IMR-90 (cell line): ENCODE measurements at regions not wholly inside any gene's neighbourhood (a gene's known extent, or its start where the extent isn't known, plus 50 kb on each side); places are given as distances from the start of the nearest gene placed in this dataset.

Experiments
- ATAC-seq: fragments of 200-7000 bp; cut with Tn5 transposase; 2 replicates; pipeline ENCODE4 v1.9.1; 2020; ENCODE audit warnings: low read depth, mild to moderate bottlenecking, moderate library complexity
- BruUV-seq: library from RNA; stranded (reverse); fragments of 400-500 nt; replicated peaks from 2 replicates; lab custom pipeline; 2021; lab: Mats Ljungman, UMichigan
- CTCF ChIA-PET: fragments of 300-600 bp; formaldehyde crosslinking; extraction: SDS; loops from one replicate; lab custom pipeline; 2021; ENCODE audit warnings: antibody characterized with exemption; lab: Yijun Ruan, JAX
- POLR2A ChIA-PET: fragments of 300-600 bp; sonication (Branson Sonifier 250); formaldehyde crosslinking; loops from one replicate; lab custom pipeline; 2022; ENCODE audit warnings: antibody characterized with exemption; ENCODE audit not compliant: unreplicated experiment; lab: Charles Lee
- DNase-seq: peaks from one replicate; pipeline ENCODE4 v3.0.0; 2013
- H2AFZ ChIP-seq: replicated peaks from 2 replicates; pipeline ENCODE3; 2013; ENCODE audit warnings: low read length, mild to moderate bottlenecking; ENCODE audit not compliant: poor library complexity
- H2AK5ac ChIP-seq: 2 replicates; pipeline ENCODE4 v1.6.1; 2013; ENCODE audit warnings: low read depth, low read length, inconsistent platforms
- H2AK9ac ChIP-seq: replicated peaks from 2 replicates; pipeline ENCODE3; 2013; ENCODE audit warnings: mild to moderate bottlenecking, low read depth, low read length, moderate library complexity; ENCODE audit not compliant: poor library complexity
- H2BK120ac ChIP-seq: 2 replicates; pipeline ENCODE4 v1.6.1; 2013; ENCODE audit warnings: low read depth, low read length, inconsistent platforms
- H2BK15ac ChIP-seq: 3 replicates; pipeline ENCODE4 v1.6.1; 2013; ENCODE audit warnings: low read depth, low read length, inconsistent platforms
- H2BK20ac ChIP-seq: 2 replicates; pipeline ENCODE4 v1.6.1; 2013; ENCODE audit warnings: low read depth, mild to moderate bottlenecking, inconsistent platforms, low read length, moderate library complexity
- H2BK5ac ChIP-seq: 2 replicates; pipeline ENCODE4 v1.6.1; 2013; ENCODE audit warnings: mild to moderate bottlenecking, low read depth, low read length, inconsistent platforms; ENCODE audit not compliant: poor library complexity, severe bottlenecking
- H3K14ac ChIP-seq: replicated peaks from 2 replicates; pipeline ENCODE4 v1.6.1; 2013; ENCODE audit warnings: low read depth, low read length, inconsistent platforms
- H3K18ac ChIP-seq: 2 replicates; pipeline ENCODE4 v1.6.1; 2013; ENCODE audit warnings: low read depth, low read length, control low read depth
- H3K23ac ChIP-seq: 2 replicates; pipeline ENCODE4 v1.6.1; 2013; ENCODE audit warnings: low read depth, low read length, inconsistent platforms
- H3K27ac ChIP-seq: 2 replicates; pipeline ENCODE4 v1.5.1; 2013; ENCODE audit warnings: mild to moderate bottlenecking, control low read depth, low read length; ENCODE audit not compliant: insufficient read depth
- H3K27me3 ChIP-seq: 2 replicates; pipeline ENCODE4 v1.6.1; 2013; ENCODE audit warnings: low read length; ENCODE audit not compliant: control insufficient read depth, insufficient read depth
- H3K36me3 ChIP-seq: 2 replicates; pipeline ENCODE4 v1.6.1; 2013; ENCODE audit warnings: low read length, mixed read lengths; ENCODE audit not compliant: control insufficient read depth, insufficient read depth
- H3K4ac ChIP-seq: 2 replicates; pipeline ENCODE4 v1.6.1; 2013; ENCODE audit warnings: low read depth, low read length, inconsistent platforms
- H3K4me1 ChIP-seq: 2 replicates; pipeline ENCODE4 v1.6.1; 2013; ENCODE audit warnings: low read length, mixed read lengths; ENCODE audit not compliant: control insufficient read depth, insufficient read depth
- H3K4me2 ChIP-seq: 2 replicates; pipeline ENCODE4 v1.6.1; 2013; ENCODE audit warnings: low read depth, mild to moderate bottlenecking, control low read depth, low read length, moderate library complexity
- H3K4me3 ChIP-seq: 2 replicates; pipeline ENCODE4 v1.5.1; 2013; ENCODE audit warnings: low read depth, mild to moderate bottlenecking, control low read depth, low read length, moderate library complexity; ENCODE audit not compliant: insufficient read depth
- H3K56ac ChIP-seq: 2 replicates; pipeline ENCODE4 v1.6.1; 2013; ENCODE audit warnings: low read length, inconsistent platforms; ENCODE audit not compliant: insufficient read depth; ENCODE audit errors: extremely low read depth
- H3K79me1 ChIP-seq, 2 experiments: 2 replicates each; pipeline ENCODE4 v1.6.1; 2013; ENCODE audit warnings: low read length in 2 of 2, inconsistent platforms in 1 of 2, low read depth in 1 of 2
- H3K9ac ChIP-seq: 2 replicates; pipeline ENCODE4 v1.6.1; 2013; ENCODE audit warnings: low read depth, low read length, control low read depth
- H3K9me1 ChIP-seq: 2 replicates; pipeline ENCODE4 v1.6.1; 2013; ENCODE audit warnings: low read length, inconsistent platforms; ENCODE audit not compliant: insufficient read depth
- H3K9me3 ChIP-seq: 2 replicates; pipeline ENCODE4 v1.6.1; 2013; ENCODE audit warnings: low read length; ENCODE audit not compliant: control insufficient read depth, insufficient read depth
- H4K20me1 ChIP-seq: 2 replicates; pipeline ENCODE4 v1.6.1; 2013; ENCODE audit warnings: low read length, inconsistent platforms; ENCODE audit not compliant: insufficient read depth
- H4K5ac ChIP-seq: 2 replicates; pipeline ENCODE4 v1.6.1; 2013; ENCODE audit warnings: mild to moderate bottlenecking, low read depth, low read length, control low read depth
- H4K8ac ChIP-seq, 2 experiments: 2 replicates each; pipeline ENCODE4 v1.6.1; 2013; ENCODE audit warnings: low read depth in 2 of 2, low read length in 2 of 2, control low read depth in 1 of 2, inconsistent platforms in 1 of 2
- H4K91ac ChIP-seq: 2 replicates; pipeline ENCODE4 v1.6.1; 2013; ENCODE audit warnings: low read depth, low read length, inconsistent platforms; ENCODE audit not compliant: insufficient read depth
- BHLHE40 ChIP-seq: fragments of 150-350 bp; IDR thresholded peaks from 2 replicates; pipeline ENCODE4 v1.6.1; 2016; ENCODE audit warnings: mild to moderate bottlenecking, low read depth, low read length
- CHD1 ChIP-seq: IDR thresholded peaks from 2 replicates; pipeline ENCODE4 v1.6.1; 2012; ENCODE audit warnings: low read depth, low read length, improper control_type of control experiment
- MAFK ChIP-seq: IDR thresholded peaks from 2 replicates; pipeline ENCODE4 v1.6.1; 2012; ENCODE audit warnings: low read depth, low read length, improper control_type of control experiment
- MAZ ChIP-seq: IDR thresholded peaks from 2 replicates; pipeline ENCODE4 v1.6.1; 2012; ENCODE audit warnings: low read depth, mild to moderate bottlenecking, low read length, improper control_type of control experiment, moderate library complexity, borderline replicate concordance
- MXI1 ChIP-seq: IDR thresholded peaks from 2 replicates; pipeline ENCODE4 v1.6.1; 2012; ENCODE audit warnings: low read depth, mild to moderate bottlenecking, low read length, moderate library complexity, borderline replicate concordance
- RAD21 ChIP-seq: IDR thresholded peaks from 2 replicates; pipeline ENCODE4 v1.6.1; 2012; ENCODE audit warnings: low read length, improper control_type of control experiment
- USF2 ChIP-seq: fragments of 150-350 bp; IDR thresholded peaks from 2 replicates; pipeline ENCODE4 v1.6.1; 2017; ENCODE audit warnings: mild to moderate bottlenecking, antibody characterized with exemption, low read length, low read depth
- WGBS, 2 experiments: methylation state at CpG; one replicate each; pipeline versions ENCODE4 v1.1.5 to v1.1.7; 2013; ENCODE audit warnings: missing lambda C conversion rate in 2 of 2; ENCODE audit not compliant: insufficient read length in 1 of 2; ENCODE audit errors: extremely low coverage in 2 of 2; 5-methylcytosine and 5-hydroxymethylcytosine counted together
- dilution Hi-C: fragments of 300-500 bp; cut with HindIII; formaldehyde crosslinking; loops from one replicate; pipeline ENCODE4 v1.14.3; 2018; ENCODE audit warnings: low sequenced_read_pairs; ENCODE audit not compliant: unreplicated experiment
- in situ Hi-C: fragments of 300-500 bp; cut with MboI; formaldehyde crosslinking; loops from 3 replicates; pipeline ENCODE4 v1.14.3; 2019; ENCODE audit warnings: low sequenced_read_pairs, inconsistent platforms, mixed read lengths
- intact Hi-C: fragments of 100-400 bp; cut with micrococcal nuclease; formaldehyde crosslinking; loops from 2 replicates; pipeline ENCODE4 v1.10.0; 2022

GRCh38 chr3:181564222-181564621 lies 147.5 kb upstream of the SOX2 start:
- ATAC-seq (no peak), DNase-seq (no peak)
- Histone ChIP-seq H3K27ac (no peak overlapping the region), H3K4ac (no peak overlapping the region), H3K14ac (no peak overlapping the region), H3K27me3 (no peaks in the 10 kb centered on the region), H4K8ac (no peak overlapping the region), H3K4me3 (no peak overlapping the region), H2BK20ac (no peak overlapping the region), H3K36me3 (no peaks in the 10 kb centered on the region), H3K56ac (no peak overlapping the region), H3K4me1 (no peaks in the 10 kb centered on the region), H2AK9ac (no peak overlapping the region), H2BK120ac (no peak overlapping the region), H4K20me1 (no peaks in the 10 kb centered on the region), H3K4me2 (no peak overlapping the region), H3K23ac (no peak overlapping the region), H4K5ac (no peak overlapping the region), H3K79me1 (no peaks in the 10 kb centered on the region), H4K91ac (no peak overlapping the region), H2AK5ac (no peak overlapping the region), H2BK15ac (no peak overlapping the region), H3K18ac (no peak overlapping the region), H2BK5ac (no peak overlapping the region), H3K9me1 (no peaks in the 10 kb centered on the region), H3K9me3 (peaks cover 5% of the 10 kb centered on the region), H2AFZ (no peak overlapping the region), H3K9ac (no peak overlapping the region)
- dilution Hi-C loops (no loop called here), intact Hi-C loops (no loop called here), in situ Hi-C loops (no loop called here)
- BruUV-seq: no TSS peak
- no peak for TF ChIP-seq RAD21
- no peak for TF ChIP-seq BHLHE40
- no peak for TF ChIP-seq MAZ
- TF ChIP-seq USF2: no peak
- no peak for TF ChIP-seq MAFK
- no peak for TF ChIP-seq MXI1
- no peak for TF ChIP-seq CHD1
- ChIA-PET CTCF (no interaction called here), POLR2A (no interaction called here)
- no CpG with 5 or more reads among the region's 1 CpG for WGBS, 2 experiments
